Astrocyte of the cerebellum (primary cell): ENCODE measurements at regions not wholly inside any gene's neighbourhood (a gene's known extent, or its start where the extent isn't known, plus 50 kb on each side); places are given as distances from the start of the nearest gene placed in this dataset.

Experiments used
- DNase-seq: peaks from one replicate; pipeline ENCODE4 v3.0.0-alpha.2; 2011; ENCODE audit warnings: low read depth
- H3K4me3 ChIP-seq: 2 replicates; pipeline ENCODE4 v1.5.1; 2011; ENCODE audit warnings: mild to moderate bottlenecking, low read depth, low read length, moderate library complexity
- CTCF ChIP-seq: IDR thresholded peaks from 2 replicates; pipeline ENCODE4 v1.5.1; 2012; ENCODE audit warnings: low read length, low read depth, moderate library complexity, mild to moderate bottlenecking; ENCODE audit errors: missing control alignments
- in situ Hi-C: cut with HindIII; loops from 2 replicates; pipeline ENCODE4 v1.10.0; 2017; ENCODE audit warnings: low sequenced_read_pairs

- H3K4me3 ChIP-seq: no peak overlapping the region
- no peak for TF ChIP-seq CTCF
- no peak for DNase-seq
- in situ Hi-C loops: no loop called here
Observed at GRCh38 chr14:58817846-58818245, 180.1 kb downstream of the DACT1 start.

- TF ChIP-seq CTCF: no peak
- in situ Hi-C loops: no loop called here
- no peak overlapping the region for H3K4me3 ChIP-seq
- no peak for DNase-seq
Observed at GRCh38 chr14:58820032-58820431, 182.3 kb downstream of the DACT1 start.

GRCh38 chr14:58821421-58821820 lies 183.7 kb downstream of the DACT1 start:
- no peak overlapping the region for H3K4me3 ChIP-seq
- in situ Hi-C loops: no loop called here
- no peak for TF ChIP-seq CTCF
- DNase-seq: no peak

GRCh38 chr14:58822856-58823255 lies 185.1 kb downstream of the DACT1 start:
- no peak for DNase-seq
- no peak for TF ChIP-seq CTCF
- in situ Hi-C loops: no loop called here
- no peak overlapping the region for H3K4me3 ChIP-seq

GRCh38 chr14:58823312-58823711 lies 185.6 kb downstream of the DACT1 start:
- TF ChIP-seq CTCF: no peak
- no peak overlapping the region for H3K4me3 ChIP-seq
- no peak for DNase-seq
- in situ Hi-C loops: no loop called here

GRCh38 chr14:58824106-58824505 lies 186.3 kb downstream of the DACT1 start:
- no peak overlapping the region for H3K4me3 ChIP-seq
- in situ Hi-C loops: no loop called here
- TF ChIP-seq CTCF: no peak
- DNase-seq: no peak

GRCh38 chr14:58824796-58825195 lies 187.0 kb downstream of the DACT1 start:
- in situ Hi-C loops: no loop called here
- TF ChIP-seq CTCF: no peak
- H3K4me3 ChIP-seq: no peak overlapping the region
- DNase-seq: no peak
